ENCODE measurements at regions not wholly inside any gene's neighbourhood (a gene's known extent, or its start where the extent isn't known, plus 50 kb on each side); places are given as distances from the start of the nearest gene placed in this dataset.
A peak's percentile ranks its signal among the peaks of the same experiment; 100 is the strongest.
"Not testable (repeated sequence)": the region's sequence is repeated elsewhere in the genome, so short reads cannot be mapped to it uniquely, and the experiment has no call there.

GRCh38 chr21:35581640-35582039, 478.7 kb downstream of the SETD4 start:
- intact Hi-C loops (cut with DNase I) = no loop called here
- DNase-seq (ENCODE audit: missing footprints) (no peak), ATAC-seq (no peak)

DNA sequence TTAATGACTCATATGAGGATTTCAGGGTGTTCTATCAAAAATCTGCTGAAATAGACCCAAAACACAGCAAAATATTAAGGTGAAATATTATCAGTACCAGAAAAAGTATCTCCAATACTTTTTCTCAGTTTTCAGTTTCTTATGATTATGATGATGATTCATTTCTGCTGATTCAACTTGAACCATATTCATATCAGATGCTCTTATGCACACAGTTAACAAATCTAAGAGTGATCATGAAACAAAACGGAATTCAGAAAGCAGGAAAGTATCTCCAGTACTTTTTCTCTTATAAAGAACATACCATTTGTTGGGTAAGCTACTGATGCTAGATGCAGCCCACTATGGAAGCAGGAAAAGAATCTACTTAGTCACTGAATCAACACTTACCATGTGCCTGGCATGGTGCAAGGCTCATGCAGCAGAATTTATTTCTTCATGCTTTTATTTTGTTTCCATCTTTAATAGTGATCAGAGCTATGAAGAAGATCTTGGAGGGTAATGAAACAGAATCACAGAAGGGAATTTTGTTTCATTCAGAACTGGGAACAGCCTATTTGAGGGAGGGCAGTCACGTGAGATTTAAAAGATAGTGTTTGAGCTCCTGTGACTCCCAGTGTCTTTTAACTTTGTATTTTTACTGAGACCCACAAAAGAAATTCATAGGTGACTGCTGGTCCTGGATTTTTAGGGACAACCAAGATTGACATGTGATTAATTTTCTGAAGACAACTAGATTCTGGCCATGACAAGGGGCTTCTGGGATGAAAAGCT, 480.6 kb downstream of the SETD4 start:
- ATAC-seq (no peak), DNase-seq (ENCODE audit: missing footprints) (no peak)
- intact Hi-C loops (cut with DNase I) = no loop called here

DNA sequence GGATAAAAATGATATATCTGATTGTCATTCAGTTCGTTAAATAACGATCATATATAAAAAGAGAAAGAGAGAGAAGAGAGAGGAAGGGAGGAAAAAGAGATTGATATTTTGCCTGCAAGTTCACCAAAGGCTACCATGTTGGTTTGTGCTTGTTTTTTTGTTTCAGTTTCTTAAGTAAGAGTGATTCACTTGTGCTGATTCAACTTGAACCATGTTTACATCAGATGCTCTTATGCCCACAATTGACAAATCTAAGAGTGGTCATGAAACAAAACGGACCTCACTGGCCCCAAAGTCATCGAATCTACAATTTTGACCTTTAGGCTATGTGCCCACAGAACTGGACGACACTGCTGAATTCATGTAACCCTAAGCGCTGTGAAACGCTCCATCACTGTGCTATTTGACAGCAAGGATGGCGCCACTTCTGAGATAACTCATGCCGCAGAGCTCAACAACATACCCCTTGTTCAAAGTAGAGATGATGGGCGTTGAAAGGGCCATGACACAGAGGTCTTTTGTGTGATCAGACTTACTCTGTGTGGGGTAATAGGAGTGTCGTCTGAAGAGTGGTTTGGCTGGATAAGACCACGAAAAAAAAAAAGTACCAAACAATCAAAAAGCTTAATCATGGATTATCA, 481.4 kb downstream of the SETD4 start:
- no peak for DNase-seq (ENCODE audit: missing footprints)
- intact Hi-C loops (cut with DNase I) = no loop called here

DNA sequence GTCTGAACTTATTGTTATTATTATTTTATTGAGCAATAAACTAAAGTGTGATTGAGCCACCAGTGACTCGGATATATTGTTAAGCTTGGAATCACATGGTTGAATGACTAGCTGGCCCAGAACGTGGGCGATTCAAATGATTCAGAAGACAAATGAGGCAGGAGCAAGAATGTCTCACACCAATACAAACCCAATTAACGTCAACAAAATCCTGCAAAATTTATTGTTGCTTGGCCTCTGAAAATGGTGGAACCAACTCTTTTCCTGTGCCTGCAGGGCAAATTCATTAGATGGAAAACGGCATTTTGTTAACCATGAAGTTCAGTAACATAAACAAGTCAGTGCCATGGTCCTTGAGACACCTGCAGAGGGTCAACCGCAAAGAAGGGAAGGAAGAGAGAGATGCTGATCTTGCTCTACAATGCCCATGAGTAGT, 482.0 kb downstream of the SETD4 start:
- ATAC-seq = no peak
- DNase-seq (ENCODE audit: missing footprints) = no peak
- intact Hi-C loops (cut with DNase I) = no loop called here

More for the DNA sequence above, 481.4 kb downstream of the SETD4 start:
- no peak for ATAC-seq

- no peak for ATAC-seq
- DNase-seq (ENCODE audit: missing footprints) = no peak
- intact Hi-C loops (cut with DNase I) = no loop called here
Measured at GRCh38 chr21:35575280-35575915, 484.9 kb downstream of the SETD4 start.

DNA sequence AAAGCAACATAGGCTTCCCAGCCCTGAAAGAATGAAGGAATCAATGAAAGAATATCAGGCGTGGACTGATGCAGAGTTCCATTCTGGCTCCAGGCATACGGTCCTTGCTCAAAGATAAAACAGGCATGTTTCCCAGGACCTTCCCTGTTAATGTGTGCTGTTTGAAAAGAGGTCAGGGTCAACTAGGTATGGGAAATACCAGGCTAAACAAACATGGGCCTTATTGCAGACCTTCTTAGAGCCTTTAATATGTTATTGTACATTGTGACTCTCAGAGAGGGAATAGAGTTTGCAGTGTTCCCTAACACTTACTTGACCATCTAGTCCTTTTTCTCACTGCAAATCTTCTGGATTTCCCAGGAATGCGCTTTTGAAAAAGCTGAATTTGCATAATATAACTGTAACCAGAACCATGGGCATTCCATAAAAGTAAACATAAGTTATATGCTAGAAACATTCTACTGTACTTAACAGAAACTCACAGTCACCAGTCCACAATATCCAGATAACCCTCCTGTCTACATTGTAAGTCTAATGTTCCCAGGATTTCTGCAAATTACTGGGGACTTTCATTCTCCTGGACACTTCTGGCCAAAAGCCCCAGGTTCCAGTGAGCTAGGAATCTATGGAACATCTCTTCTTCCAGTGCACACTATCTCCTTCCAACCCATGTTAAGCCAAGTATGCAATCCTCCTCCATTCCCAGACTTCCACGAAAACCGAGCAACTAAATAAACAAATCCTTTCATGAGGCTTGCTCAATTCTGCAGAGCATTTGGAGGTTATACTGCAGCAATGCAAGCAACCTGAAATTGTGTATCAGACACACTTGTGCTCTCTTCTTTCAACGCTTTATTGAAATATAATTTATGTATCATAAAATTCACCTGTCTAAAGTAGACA, 486.6 kb downstream of the SETD4 start:
- ATAC-seq = no peak
- intact Hi-C loops (cut with DNase I) = no loop called here
- no peak for DNase-seq (ENCODE audit: missing footprints)

GRCh38 chr21:35571910-35572309, 488.4 kb downstream of the SETD4 start:
- ATAC-seq (no peak), DNase-seq (ENCODE audit: missing footprints) (no peak)
- intact Hi-C loops (cut with DNase I) = no loop called here

DNA sequence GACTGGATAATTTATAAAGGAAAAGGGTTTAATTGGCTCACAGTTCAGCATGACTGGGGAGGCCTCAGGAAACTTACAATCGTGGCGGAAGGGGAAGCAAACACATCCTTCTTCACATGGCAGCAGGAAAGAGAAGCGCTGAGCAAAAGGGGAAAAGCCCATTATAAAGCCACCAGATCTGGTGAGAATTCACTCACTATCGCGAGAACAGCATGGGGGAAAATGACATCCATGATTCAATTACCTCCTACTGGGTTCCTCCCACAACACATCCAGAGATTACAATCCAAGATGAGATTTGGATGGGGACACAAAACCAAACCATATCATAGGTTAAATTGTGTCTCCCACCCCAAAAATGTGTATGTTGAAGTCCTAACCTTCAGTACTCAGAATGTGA, 491.7 kb downstream of the SETD4 start:
- intact Hi-C loops (cut with DNase I) = no loop called here
- DNase-seq (ENCODE audit: missing footprints) (no peak), ATAC-seq (no peak)

- ATAC-seq = no peak
- intact Hi-C loops (cut with DNase I) = no loop called here
- DNase-seq (ENCODE audit: missing footprints) = no peak
Measured at GRCh38 chr21:35566874-35567273, 493.5 kb downstream of the SETD4 start.

GRCh38 chr21:35565204-35565611, 495.1 kb downstream of the SETD4 start:
- intact Hi-C loops (cut with DNase I) = no loop called here
- DNase-seq (ENCODE audit: missing footprints) (no peak), ATAC-seq (peak; percentile 53)

- intact Hi-C loops (cut with DNase I) = no loop called here
- ATAC-seq (peak; percentile 78), DNase-seq (ENCODE audit: missing footprints) (no peak)
Measured at GRCh38 chr21:35563885-35564451, 496.4 kb downstream of the SETD4 start.

DNA sequence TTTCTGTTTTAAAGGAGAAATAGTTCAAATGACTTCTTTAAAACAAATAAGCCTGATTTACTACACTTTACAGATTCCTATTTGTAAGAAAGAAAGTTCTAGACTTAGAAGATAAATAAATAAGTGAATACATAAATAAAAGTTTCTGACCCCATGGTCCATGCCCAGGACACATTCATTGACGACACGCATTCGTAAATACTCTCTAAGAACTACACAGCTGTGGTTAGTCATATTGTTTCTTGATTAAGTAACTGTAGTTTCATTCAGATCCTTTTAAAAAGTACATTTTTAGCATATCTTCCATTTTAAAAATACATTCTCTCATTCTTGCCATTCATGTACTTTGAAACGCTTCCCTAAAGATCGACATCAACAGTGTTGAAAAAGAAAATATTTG, 497.4 kb downstream of the SETD4 start:
- DNase-seq (ENCODE audit: missing footprints) (no peak), ATAC-seq (no peak)
- intact Hi-C loops (cut with DNase I) = no loop called here

- DNase-seq (ENCODE audit: missing footprints) (no peak), ATAC-seq (no peak)
- intact Hi-C loops (cut with DNase I) = no loop called here
Measured at GRCh38 chr21:35561116-35561515, 499.2 kb downstream of the SETD4 start.

DNA sequence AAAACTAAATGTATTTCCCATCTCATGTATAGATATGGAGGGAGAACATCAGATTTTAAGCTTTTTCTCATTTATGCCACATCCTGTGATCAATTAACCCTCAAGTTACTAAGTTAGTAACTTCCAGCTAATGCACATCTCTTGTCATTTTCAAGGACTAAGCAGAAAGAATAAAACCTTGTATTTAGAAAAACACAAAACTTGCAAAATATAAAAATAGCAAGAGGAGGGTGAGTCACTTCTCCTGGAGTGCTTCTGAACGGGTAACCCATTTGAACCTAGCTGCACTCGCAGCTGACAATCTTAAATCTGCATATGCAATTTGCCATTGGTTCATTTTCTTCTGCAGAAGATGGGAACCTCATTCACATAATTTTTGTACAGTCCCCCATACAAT, 500.5 kb downstream of the SETD4 start:
- ATAC-seq (no peak), DNase-seq (ENCODE audit: missing footprints) (no peak)
- intact Hi-C loops (cut with DNase I) = no loop called here

DNA sequence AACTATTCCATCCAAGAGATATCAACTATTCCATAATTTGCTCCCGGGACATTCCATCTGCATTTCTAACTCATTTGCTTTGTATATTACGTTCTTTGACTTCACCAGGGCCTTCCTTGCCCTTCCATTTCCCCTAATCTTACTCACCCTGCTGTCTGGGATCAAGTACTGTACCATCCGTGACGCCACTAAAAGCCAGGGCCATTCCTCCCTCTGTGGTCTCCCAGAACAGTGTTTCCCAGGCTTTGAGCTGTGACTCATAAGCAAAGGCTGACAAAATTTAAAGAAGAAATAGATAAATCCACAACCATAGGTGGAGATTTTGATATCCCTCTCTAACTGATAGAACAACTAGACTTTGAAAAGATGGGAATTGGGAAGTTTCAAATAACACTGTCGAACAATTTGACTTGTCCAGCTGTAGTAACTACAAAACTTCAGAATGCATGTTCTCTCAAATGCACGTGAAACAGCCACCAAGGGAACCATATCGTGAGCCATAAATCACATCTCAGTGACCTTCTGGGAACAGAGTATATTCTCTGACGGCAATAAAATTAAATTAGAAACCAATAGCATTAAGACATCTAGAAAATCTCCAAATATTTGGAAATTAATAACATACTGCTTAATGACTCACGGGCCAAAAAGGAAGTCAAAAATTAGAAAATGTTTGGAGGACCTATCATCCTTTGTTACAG, 501.0 kb downstream of the SETD4 start:
- no peak for DNase-seq (ENCODE audit: missing footprints)
- ATAC-seq = no peak
- intact Hi-C loops (cut with DNase I) = no loop called here

DNA sequence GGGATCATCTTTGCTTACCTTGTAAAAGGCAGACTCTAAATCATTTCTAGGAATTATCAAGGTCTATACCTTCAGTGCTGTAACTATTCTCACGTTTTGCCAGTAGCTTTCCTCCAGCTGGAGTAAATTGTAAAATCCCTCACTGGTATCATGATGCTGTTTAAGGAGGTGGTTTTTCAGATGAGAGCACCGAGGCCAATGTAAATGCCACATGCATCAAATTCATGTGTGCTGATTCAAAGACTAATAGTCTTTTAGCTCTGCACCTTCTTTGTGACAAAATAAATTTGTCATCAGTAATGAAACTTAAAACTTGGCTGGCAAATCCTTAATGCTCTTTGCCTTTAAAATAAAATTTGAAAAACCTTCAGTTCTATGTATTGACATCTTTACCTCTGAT, 503.8 kb downstream of the SETD4 start:
- intact Hi-C loops (cut with DNase I) = no loop called here
- ATAC-seq = no peak
- DNase-seq (ENCODE audit: missing footprints) = no peak

- ATAC-seq; DNase-seq (ENCODE audit: missing footprints); intact Hi-C loops (cut with DNase I): not testable (repeated sequence)
Measured at GRCh38 chr21:35552483-35552882, 503.4 kb upstream of the RUNX1 start.

DNA sequence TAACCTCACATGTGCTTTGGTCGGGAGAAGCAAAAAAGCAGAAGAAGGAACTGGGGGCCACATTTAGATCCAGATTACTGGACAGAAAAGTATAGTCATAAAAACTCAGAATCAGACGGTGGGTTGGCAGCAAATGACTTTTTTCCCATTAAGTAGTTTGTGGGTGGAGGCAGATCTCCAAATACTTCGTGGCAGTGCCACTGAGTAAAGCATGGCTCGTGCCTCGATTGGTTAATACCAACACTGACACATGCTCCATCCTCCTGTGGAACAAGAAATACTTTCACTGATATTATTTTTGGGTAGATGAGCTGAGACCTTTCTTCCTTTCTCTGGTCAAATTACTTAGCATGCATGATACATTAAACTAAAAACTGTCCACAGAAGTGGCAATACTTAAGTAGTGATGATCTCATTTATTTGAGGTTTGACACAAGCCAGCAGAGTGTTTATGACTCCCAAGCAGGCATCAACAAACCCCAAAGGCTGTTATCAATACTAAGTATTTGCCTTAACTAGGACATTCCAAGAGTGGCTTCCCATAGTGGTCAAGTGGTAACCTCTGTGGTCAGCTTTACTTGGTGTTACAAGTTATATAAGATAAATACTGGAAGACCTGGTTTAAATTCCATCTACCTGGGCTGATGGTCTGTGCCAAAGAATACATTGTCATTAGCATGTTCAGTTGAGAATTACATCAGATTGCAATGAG, 500.0 kb upstream of the RUNX1 start:
- ATAC-seq (no peak), DNase-seq (ENCODE audit: missing footprints) (no peak)
- intact Hi-C loops (cut with DNase I) = no loop called here

Data from Right ventricle myocardium inferior (tissue), 1 donor.